Hepatocyte (in vitro differentiated cells): ENCODE measurements at regions not wholly inside any gene's neighbourhood (a gene's known extent, or its start where the extent isn't known, plus 50 kb on each side); places are given as distances from the start of the nearest gene placed in this dataset.

Experiments used
- DNase-seq: peaks from one replicate; pipeline ENCODE4 v3.0.0-alpha.2; 2016; ENCODE audit warnings: low spot score
- H2AFZ ChIP-seq: fragments of 200-600 bp; sonication (generic); 2 replicates; pipeline ENCODE4 v1.6.0; 2016; ENCODE audit warnings: antibody characterized with exemption, mild to moderate bottlenecking
- H3K27ac ChIP-seq: fragments of 200-600 bp; sonication (generic); 2 replicates; pipeline ENCODE4 v1.5.1; 2016; ENCODE audit warnings: mild to moderate bottlenecking
- H3K27me3 ChIP-seq: fragments of 200-600 bp; sonication (generic); 2 replicates; pipeline ENCODE4 v1.6.1; 2016
- H3K36me3 ChIP-seq: fragments of 200-600 bp; sonication (generic); replicated peaks from 2 replicates; pipeline ENCODE4 v1.5.1; 2016; ENCODE audit warnings: low read depth; ENCODE audit not compliant: insufficient read depth
- H3K4me1 ChIP-seq: fragments of 200-600 bp; sonication (generic); 2 replicates; pipeline ENCODE4 v1.5.1; 2016; ENCODE audit warnings: mild to moderate bottlenecking, moderate library complexity; ENCODE audit not compliant: insufficient read depth
- H3K4me2 ChIP-seq: fragments of 200-600 bp; sonication (generic); 2 replicates; pipeline ENCODE4 v1.6.0; 2016
- H3K4me3 ChIP-seq: fragments of 200-600 bp; sonication (generic); 2 replicates; pipeline ENCODE4 v1.5.1; 2016; ENCODE audit warnings: mild to moderate bottlenecking
- H3K79me2 ChIP-seq: fragments of 200-600 bp; sonication (generic); 2 replicates; pipeline ENCODE4 v1.6.0; 2017; ENCODE audit warnings: mild to moderate bottlenecking
- H3K9me2 ChIP-seq: fragments of 200-600 bp; sonication (generic); replicated peaks from 2 replicates; pipeline ENCODE4 v1.6.0; 2017; ENCODE audit warnings: mild to moderate bottlenecking; ENCODE audit not compliant: insufficient read depth
- H3K9me3 ChIP-seq: fragments of 200-600 bp; sonication (generic); 2 replicates; pipeline ENCODE4 v1.5.1; 2016; ENCODE audit warnings: low read depth, mild to moderate bottlenecking
- H4K20me1 ChIP-seq: fragments of 200-600 bp; sonication (generic); 2 replicates; pipeline ENCODE4 v1.6.0; 2016; ENCODE audit warnings: mild to moderate bottlenecking; ENCODE audit not compliant: insufficient read depth, poor library complexity, severe bottlenecking
- CTCF ChIP-seq: fragments of 200-600 bp; sonication (generic); IDR thresholded peaks from 2 replicates; pipeline ENCODE4 v1.5.1; 2016; ENCODE audit warnings: antibody characterized with exemption, mild to moderate bottlenecking; ENCODE audit not compliant: poor library complexity
- EZH2 ChIP-seq: fragments of 200-600 bp; sonication (generic); IDR thresholded peaks from 2 replicates; pipeline ENCODE4 v1.6.1; 2016; ENCODE audit warnings: antibody characterized with exemption, mild to moderate bottlenecking, borderline replicate concordance
- EZH2phosphoT487 ChIP-seq: fragments of 200-600 bp; sonication (generic); IDR thresholded peaks from one replicate; pipeline ENCODE4 v1.6.1; 2018; ENCODE audit warnings: antibody characterized with exemption, mild to moderate bottlenecking, low read depth, moderate library complexity; ENCODE audit not compliant: unreplicated experiment, severe bottlenecking
- WGBS: methylation state at CpG from one replicate; pipeline ENCODE4 v1.1.6; 2016; ENCODE audit warnings: low lambda C conversion rate; ENCODE audit errors: missing lambda C conversion rate; 5-methylcytosine and 5-hydroxymethylcytosine counted together

GRCh38 chr16:14364112-14364385, 266.0 kb downstream of the PARN start:
- peaks cover 8% of the 10 kb centered on the region for H3K4me1 ChIP-seq
- no peaks in the 10 kb centered on the region for H3K79me2 ChIP-seq
- H3K36me3 ChIP-seq, result no peaks in the 10 kb centered on the region
- H3K9me2 ChIP-seq, result no peaks in the 10 kb centered on the region
- peak overlapping the region; percentile 16 for H3K4me2 ChIP-seq
- no peaks in the 10 kb centered on the region for H4K20me1 ChIP-seq
- TF ChIP-seq CTCF, result no peak
- TF ChIP-seq EZH2phosphoT487, result no peak
- no peak for TF ChIP-seq EZH2
- H2AFZ ChIP-seq, result no peak overlapping the region
- no peaks in the 10 kb centered on the region for H3K9me3 ChIP-seq
- peak overlapping the region; percentile 35 for H3K27ac ChIP-seq
- no peaks in the 10 kb centered on the region for H3K27me3 ChIP-seq
- 82% methylated on average over 4 of the region's 4 CpGs for WGBS
- no peak overlapping the region for H3K4me3 ChIP-seq
- no peak for DNase-seq

DNA sequence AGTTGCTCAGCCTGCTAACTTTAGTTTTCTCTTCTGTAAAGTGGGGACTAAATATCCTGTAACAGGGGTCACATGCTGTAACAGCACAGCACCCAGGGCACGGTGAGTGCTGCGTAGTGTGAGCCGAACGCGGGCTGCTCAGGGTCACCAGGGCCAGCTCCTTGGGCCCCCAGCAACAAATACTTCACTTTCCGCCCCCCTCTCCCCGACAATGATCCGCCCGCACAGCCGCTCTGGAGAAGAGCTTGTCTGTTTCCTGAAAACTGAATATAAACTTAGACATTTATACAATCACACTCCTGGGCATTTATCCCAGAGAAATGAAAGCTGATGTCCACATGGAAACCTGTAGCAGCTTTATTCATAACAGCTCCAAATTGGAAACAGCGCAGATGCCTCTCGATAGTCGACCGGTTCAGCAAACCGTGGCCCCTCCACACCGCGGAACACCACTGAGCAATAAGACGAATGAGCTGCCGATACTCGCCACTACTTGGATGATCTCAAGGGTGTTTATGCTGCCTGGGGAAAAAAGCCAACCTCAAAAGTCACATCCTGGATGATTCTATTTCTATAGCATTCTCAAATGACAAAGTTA, 267.2 kb downstream of the PARN start:
- no peak for DNase-seq
- Histone ChIP-seq H3K4me1 (peaks cover 8% of the 10 kb centered on the region), H2AFZ (no peak overlapping the region), H3K9me2 (no peaks in the 10 kb centered on the region), H3K27me3 (no peaks in the 10 kb centered on the region), H3K27ac (peak overlapping the region; percentile 24), H4K20me1 (no peaks in the 10 kb centered on the region), H3K79me2 (no peaks in the 10 kb centered on the region), H3K9me3 (no peaks in the 10 kb centered on the region), H3K4me2 (peak overlapping the region; percentile 51), H3K4me3 (no peak overlapping the region), H3K36me3 (no peaks in the 10 kb centered on the region)
- TF ChIP-seq EZH2, result no peak
- no peak for TF ChIP-seq CTCF
- TF ChIP-seq EZH2phosphoT487, result no peak
- WGBS, result 59% methylated on average over 20 of the region's 20 CpGs

- H2AFZ ChIP-seq, result no peak overlapping the region
- no peaks in the 10 kb centered on the region for H3K9me3 ChIP-seq
- H3K27ac ChIP-seq, result no peak overlapping the region
- H3K79me2 ChIP-seq, result no peaks in the 10 kb centered on the region
- no peak for DNase-seq
- H3K36me3 ChIP-seq, result no peaks in the 10 kb centered on the region
- H3K4me3 ChIP-seq, result no peak overlapping the region
- H3K4me1 ChIP-seq, result peaks cover 8% of the 10 kb centered on the region
- no peaks in the 10 kb centered on the region for H3K27me3 ChIP-seq
- TF ChIP-seq CTCF (no peak), EZH2phosphoT487 (no peak), EZH2 (no peak)
- no peak overlapping the region for H3K4me2 ChIP-seq
- H3K9me2 ChIP-seq, result no peaks in the 10 kb centered on the region
- no peaks in the 10 kb centered on the region for H4K20me1 ChIP-seq
- WGBS, result 92% methylated on average over 8 of the region's 8 CpGs
Measured at GRCh38 chr16:14360326-14361037, 269.6 kb downstream of the PARN start.
